ENCODE measurements at regions not wholly inside any gene's neighbourhood (a gene's known extent, or its start where the extent isn't known, plus 50 kb on each side); places are given as distances from the start of the nearest gene placed in this dataset.

DNA sequence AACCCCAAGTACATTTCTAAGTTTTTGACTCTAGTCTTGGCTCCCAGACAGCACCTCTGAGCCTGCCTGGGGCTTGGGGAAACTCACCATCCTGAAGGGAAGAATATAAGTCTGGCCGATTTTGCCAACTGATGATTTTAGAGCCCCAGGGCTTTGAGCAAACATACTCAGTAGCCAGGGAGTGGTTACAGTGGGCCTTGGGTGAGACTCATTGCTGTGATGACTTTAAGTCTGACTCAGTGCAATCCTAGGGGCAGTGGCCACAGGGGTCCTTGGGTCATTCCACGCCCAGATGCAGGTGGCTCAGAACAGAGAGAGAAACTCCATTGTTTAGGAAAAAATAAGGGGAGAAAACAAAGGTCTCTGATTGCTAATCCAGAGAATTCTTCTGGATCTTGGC is 312.0 kb upstream of the EDIL3 start:
- TF ChIP-seq CTCF (IDR thresholded peaks at IDR 0.05), result no peak

DNA sequence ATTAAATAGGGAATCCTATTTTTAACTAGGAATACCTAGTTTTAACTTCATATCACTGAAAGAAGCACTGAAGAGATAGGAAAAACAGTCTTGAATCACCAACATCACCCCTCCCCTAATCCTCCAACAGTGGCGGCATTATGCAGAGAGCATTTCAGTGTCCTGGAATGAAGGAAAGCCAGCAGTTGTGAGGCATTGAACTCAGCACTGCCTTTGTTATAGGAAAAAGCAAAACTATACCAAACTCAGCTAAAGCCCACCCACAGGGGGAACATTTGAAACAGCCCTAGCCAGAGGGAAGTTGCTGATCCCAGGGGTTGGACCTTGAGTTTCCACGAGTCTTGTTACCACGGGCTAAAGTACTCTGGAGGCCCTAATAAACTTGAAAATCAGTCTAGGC is 310.6 kb upstream of the EDIL3 start:
- no peaks in the 10 kb centered on the region for H3K36me3 Mint-ChIP-seq
- intact Hi-C loops (cut with micrococcal nuclease), result no loop called here
- Histone ChIP-seq H3K27me3 (ENCODE audit: control insufficient read depth, insufficient read depth, low read length) (no peaks in the 10 kb centered on the region), H3K9me3 (ENCODE audit: control insufficient read depth, insufficient read depth, low read length) (peaks cover 4% of the 10 kb centered on the region), H3K4me1 (ENCODE audit: control insufficient read depth, insufficient read depth, low read length) (no peaks in the 10 kb centered on the region), H3K27ac (ENCODE audit: low read length) (no peak overlapping the region), H3K4me3 (ENCODE audit: low read length) (no peak overlapping the region), H3K36me3 (ENCODE audit: control insufficient read depth, insufficient read depth, low read length) (no peaks in the 10 kb centered on the region)
- H3K27ac Mint-ChIP-seq, result no peak overlapping the region
- peaks cover 15 to 17% of the 10 kb centered on the region in 2 donors for H3K9me3 Mint-ChIP-seq
- no peak for TF ChIP-seq CTCF (IDR thresholded peaks at IDR 0.05)
- 93% methylated on average over 3 of the region's 3 CpGs for WGBS (ENCODE audit: insufficient coverage)
- ATAC-seq, result no peak
- no peaks in the 10 kb centered on the region for H3K27me3 Mint-ChIP-seq (ENCODE audit: low read depth in 2 of 2)
- H3K4me3 Mint-ChIP-seq, result no peak overlapping the region
- H3K4me1 Mint-ChIP-seq, result no peaks in the 10 kb centered on the region
- no peak for DNase-seq

More for the DNA sequence above, 312.0 kb upstream of the EDIL3 start:
- Histone ChIP-seq H3K9me3 (ENCODE audit: control insufficient read depth, insufficient read depth, low read length) (peaks cover 4% of the 10 kb centered on the region), H3K27ac (ENCODE audit: low read length) (no peak overlapping the region), H3K36me3 (ENCODE audit: control insufficient read depth, insufficient read depth, low read length) (no peaks in the 10 kb centered on the region), H3K27me3 (ENCODE audit: control insufficient read depth, insufficient read depth, low read length) (no peaks in the 10 kb centered on the region), H3K4me1 (ENCODE audit: control insufficient read depth, insufficient read depth, low read length) (no peaks in the 10 kb centered on the region), H3K4me3 (ENCODE audit: low read length) (no peak overlapping the region)
- Mint-ChIP-seq H3K4me1 (no peaks in the 10 kb centered on the region), H3K27ac (no peak overlapping the region), H3K36me3 (no peaks in the 10 kb centered on the region), H3K4me3 (no peak overlapping the region), H3K27me3 (ENCODE audit: low read depth in 2 of 2) (no peaks in the 10 kb centered on the region), H3K9me3 (peaks cover 18 to 20% of the 10 kb centered on the region in 2 donors)
- WGBS (ENCODE audit: insufficient coverage), result 71% methylated on average over 2 of the region's 2 CpGs
- ATAC-seq (no peak), DNase-seq (no peak)
- intact Hi-C loops (cut with micrococcal nuclease), result no loop called here

DNA sequence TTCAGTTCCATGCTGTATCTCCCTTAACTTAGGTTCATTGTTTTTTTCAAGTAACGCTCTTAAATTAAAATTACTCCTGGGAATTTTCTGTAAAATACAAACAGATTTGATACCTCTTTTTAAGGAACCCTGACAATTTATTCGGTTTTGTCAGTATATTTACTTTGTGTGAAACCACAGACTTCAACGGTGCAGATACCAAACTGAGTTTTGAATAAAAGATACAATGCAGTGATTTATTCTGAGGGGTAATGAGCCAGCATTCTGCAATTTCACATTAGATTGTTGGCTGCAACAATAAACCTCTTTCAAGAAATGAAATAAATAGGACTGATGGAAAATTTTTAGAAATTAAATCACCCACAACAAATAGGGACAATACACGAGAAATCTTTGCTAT is 308.6 kb upstream of the EDIL3 start:
- H3K4me1 ChIP-seq (ENCODE audit: control insufficient read depth, insufficient read depth, low read length), result no peaks in the 10 kb centered on the region
- Mint-ChIP-seq H3K9me3 (peaks cover 7 to 9% of the 10 kb centered on the region in 2 donors), H3K27ac (no peak overlapping the region), H3K4me1 (no peaks in the 10 kb centered on the region), H3K36me3 (no peaks in the 10 kb centered on the region), H3K4me3 (no peak overlapping the region), H3K27me3 (ENCODE audit: low read depth in 2 of 2) (no peaks in the 10 kb centered on the region)
- WGBS (ENCODE audit: insufficient coverage), result 89% methylated on average over 3 of the region's 4 CpGs
- ATAC-seq (no peak), DNase-seq (no peak)
- no peaks in the 10 kb centered on the region for H3K36me3 ChIP-seq (ENCODE audit: control insufficient read depth, insufficient read depth, low read length)
- H3K27me3 ChIP-seq (ENCODE audit: control insufficient read depth, insufficient read depth, low read length), result no peaks in the 10 kb centered on the region
- H3K27ac ChIP-seq (ENCODE audit: low read length), result no peak overlapping the region
- peaks cover 4% of the 10 kb centered on the region for H3K9me3 ChIP-seq (ENCODE audit: control insufficient read depth, insufficient read depth, low read length)
- intact Hi-C loops (cut with micrococcal nuclease), result no loop called here
- TF ChIP-seq CTCF (IDR thresholded peaks at IDR 0.05), result no peak
- no peak overlapping the region for H3K4me3 ChIP-seq (ENCODE audit: low read length)

DNA sequence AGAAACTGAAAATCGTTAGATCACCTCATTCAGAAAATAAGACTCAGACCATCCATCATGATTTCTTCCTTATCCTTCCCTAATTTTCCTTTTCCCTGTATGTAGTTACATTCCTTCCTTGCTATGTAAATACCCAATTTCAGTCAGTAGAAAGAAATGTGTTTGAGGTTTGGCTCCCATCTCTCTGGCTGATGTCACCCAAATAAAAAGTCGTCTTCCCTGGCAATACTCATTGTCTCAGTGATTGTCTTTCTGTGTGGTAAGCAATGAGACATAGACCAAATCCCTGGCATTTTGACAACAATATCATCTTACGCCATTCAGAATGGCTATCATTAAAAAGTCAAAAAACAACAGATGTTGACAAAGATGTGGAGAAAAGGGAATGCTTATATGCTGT is 303.9 kb upstream of the EDIL3 start:
- no peaks in the 10 kb centered on the region for H3K36me3 Mint-ChIP-seq
- WGBS (ENCODE audit: insufficient coverage), result 83% methylated on average over 2 of the region's 3 CpGs
- H3K27me3 Mint-ChIP-seq (ENCODE audit: low read depth in 2 of 2), result no peaks in the 10 kb centered on the region
- H3K4me1 ChIP-seq (ENCODE audit: control insufficient read depth, insufficient read depth, low read length), result no peaks in the 10 kb centered on the region
- no peak overlapping the region for H3K4me3 Mint-ChIP-seq
- no peaks in the 10 kb centered on the region for H3K27me3 ChIP-seq (ENCODE audit: control insufficient read depth, insufficient read depth, low read length)
- intact Hi-C loops (cut with micrococcal nuclease), result no loop called here
- no peak for TF ChIP-seq CTCF (IDR thresholded peaks at IDR 0.05)
- H3K4me3 ChIP-seq (ENCODE audit: low read length), result no peak overlapping the region
- H3K4me1 Mint-ChIP-seq, result no peaks in the 10 kb centered on the region
- H3K9me3 ChIP-seq (ENCODE audit: control insufficient read depth, insufficient read depth, low read length), result no peaks in the 10 kb centered on the region
- peaks cover 7 to 12% of the 10 kb centered on the region in 2 donors for H3K9me3 Mint-ChIP-seq
- no peak overlapping the region for H3K27ac Mint-ChIP-seq
- no peak for ATAC-seq
- H3K36me3 ChIP-seq (ENCODE audit: control insufficient read depth, insufficient read depth, low read length), result no peaks in the 10 kb centered on the region
- no peak for DNase-seq
- no peak overlapping the region for H3K27ac ChIP-seq (ENCODE audit: low read length)
